ENCODE measurements at regions not wholly inside any gene's neighbourhood (a gene's known extent, or its start where the extent isn't known, plus 50 kb on each side); places are given as distances from the start of the nearest gene placed in this dataset.

DNA sequence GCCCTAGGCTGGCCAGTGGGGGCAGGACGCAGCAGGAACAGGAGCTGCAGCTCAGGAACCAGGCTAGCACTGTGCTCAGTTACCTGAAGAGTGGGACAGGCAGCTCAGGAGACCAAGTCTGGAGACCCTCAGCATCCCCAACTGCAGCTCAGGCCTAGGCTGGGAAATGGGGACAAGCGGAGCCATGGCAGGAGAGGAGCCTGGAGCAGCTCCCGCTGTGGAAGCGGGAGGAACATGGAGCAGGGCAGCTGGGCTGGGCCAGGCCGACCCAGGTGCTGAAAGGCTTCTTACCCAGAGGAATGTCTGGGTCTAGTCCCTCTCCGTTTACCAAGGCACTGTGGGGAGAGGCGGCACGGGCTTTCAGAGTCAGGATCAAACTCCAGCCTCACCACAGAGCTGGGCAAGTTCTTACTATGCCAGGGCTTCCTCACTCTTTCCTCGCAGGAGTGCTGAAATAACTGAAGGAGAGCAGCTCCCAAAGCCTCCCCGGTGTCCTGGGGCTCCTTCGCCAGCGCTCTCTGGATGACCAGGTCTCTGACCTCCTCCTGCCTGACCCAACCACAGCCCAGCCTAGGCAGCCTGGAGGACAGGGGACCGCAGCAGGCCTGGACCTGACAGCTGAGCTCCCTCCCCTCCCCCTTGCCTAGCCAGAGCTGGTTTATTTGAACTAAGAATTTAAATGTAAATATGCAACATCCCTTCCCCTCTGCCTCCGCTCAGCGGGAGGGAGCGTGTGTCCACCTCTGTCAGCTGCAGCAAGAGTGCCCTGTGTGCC, 247.8 kb upstream of the SIX2 start:
- TF ChIP-seq RARB (CRISPR knock-in tag; IDR thresholded peaks at IDR 0.05) = no peak
- TF ChIP-seq TCF4 (CRISPR knock-in tag; IDR thresholded peaks at IDR 0.05; ENCODE audit: borderline replicate concordance) = no peak
- TF ChIP-seq, protein P1, sequence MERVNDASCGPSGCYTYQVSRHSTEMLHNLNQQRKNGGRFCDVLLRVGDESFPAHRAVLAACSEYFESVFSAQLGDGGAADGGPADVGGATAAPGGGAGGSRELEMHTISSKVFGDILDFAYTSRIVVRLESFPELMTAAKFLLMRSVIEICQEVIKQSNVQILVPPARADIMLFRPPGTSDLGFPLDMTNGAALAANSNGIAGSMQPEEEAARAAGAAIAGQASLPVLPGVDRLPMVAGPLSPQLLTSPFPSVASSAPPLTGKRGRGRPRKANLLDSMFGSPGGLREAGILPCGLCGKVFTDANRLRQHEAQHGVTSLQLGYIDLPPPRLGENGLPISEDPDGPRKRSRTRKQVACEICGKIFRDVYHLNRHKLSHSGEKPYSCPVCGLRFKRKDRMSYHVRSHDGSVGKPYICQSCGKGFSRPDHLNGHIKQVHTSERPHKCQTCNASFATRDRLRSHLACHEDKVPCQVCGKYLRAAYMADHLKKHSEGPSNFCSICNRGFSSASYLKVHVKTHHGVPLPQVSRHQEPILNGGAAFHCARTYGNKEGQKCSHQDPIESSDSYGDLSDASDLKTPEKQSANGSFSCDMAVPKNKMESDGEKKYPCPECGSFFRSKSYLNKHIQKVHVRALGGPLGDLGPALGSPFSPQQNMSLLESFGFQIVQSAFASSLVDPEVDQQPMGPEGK (CRISPR knock-in tag; IDR thresholded peaks at IDR 0.05; ENCODE audit: borderline replicate concordance) = no peak
- no peak for TF ChIP-seq ARNTL (CRISPR knock-in tag; IDR thresholded peaks at IDR 0.05; ENCODE audit: borderline replicate concordance, low read depth)
- no peak for TF ChIP-seq ZFP30 (CRISPR knock-in tag; IDR thresholded peaks at IDR 0.05)
- no peak for TF ChIP-seq OSR1 (CRISPR knock-in tag; IDR thresholded peaks at IDR 0.05)
- TF ChIP-seq, protein P2, sequence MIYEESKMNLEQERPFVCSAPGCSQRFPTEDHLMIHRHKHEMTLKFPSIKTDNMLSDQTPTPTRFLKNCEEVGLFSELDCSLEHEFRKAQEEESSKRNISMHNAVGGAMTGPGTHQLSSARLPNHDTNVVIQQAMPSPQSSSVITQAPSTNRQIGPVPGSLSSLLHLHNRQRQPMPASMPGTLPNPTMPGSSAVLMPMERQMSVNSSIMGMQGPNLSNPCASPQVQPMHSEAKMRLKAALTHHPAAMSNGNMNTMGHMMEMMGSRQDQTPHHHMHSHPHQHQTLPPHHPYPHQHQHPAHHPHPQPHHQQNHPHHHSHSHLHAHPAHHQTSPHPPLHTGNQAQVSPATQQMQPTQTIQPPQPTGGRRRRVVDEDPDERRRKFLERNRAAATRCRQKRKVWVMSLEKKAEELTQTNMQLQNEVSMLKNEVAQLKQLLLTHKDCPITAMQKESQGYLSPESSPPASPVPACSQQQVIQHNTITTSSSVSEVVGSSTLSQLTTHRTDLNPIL (CRISPR knock-in tag; IDR thresholded peaks at IDR 0.05; ENCODE audit: low read depth) = no peak
- TF ChIP-seq, protein P3, sequence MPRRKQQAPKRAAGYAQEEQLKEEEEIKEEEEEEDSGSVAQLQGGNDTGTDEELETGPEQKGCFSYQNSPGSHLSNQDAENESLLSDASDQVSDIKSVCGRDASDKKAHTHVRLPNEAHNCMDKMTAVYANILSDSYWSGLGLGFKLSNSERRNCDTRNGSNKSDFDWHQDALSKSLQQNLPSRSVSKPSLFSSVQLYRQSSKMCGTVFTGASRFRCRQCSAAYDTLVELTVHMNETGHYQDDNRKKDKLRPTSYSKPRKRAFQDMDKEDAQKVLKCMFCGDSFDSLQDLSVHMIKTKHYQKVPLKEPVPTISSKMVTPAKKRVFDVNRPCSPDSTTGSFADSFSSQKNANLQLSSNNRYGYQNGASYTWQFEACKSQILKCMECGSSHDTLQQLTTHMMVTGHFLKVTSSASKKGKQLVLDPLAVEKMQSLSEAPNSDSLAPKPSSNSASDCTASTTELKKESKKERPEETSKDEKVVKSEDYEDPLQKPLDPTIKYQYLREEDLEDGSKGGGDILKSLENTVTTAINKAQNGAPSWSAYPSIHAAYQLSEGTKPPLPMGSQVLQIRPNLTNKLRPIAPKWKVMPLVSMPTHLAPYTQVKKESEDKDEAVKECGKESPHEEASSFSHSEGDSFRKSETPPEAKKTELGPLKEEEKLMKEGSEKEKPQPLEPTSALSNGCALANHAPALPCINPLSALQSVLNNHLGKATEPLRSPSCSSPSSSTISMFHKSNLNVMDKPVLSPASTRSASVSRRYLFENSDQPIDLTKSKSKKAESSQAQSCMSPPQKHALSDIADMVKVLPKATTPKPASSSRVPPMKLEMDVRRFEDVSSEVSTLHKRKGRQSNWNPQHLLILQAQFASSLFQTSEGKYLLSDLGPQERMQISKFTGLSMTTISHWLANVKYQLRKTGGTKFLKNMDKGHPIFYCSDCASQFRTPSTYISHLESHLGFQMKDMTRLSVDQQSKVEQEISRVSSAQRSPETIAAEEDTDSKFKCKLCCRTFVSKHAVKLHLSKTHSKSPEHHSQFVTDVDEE (CRISPR knock-in tag; IDR thresholded peaks at IDR 0.05) = no peak
